HG03045 (cell line): ENCODE measurements at regions not wholly inside any gene's neighbourhood (a gene's known extent, or its start where the extent isn't known, plus 50 kb on each side); places are given as distances from the start of the nearest gene placed in this dataset.

ENCODE experiments used
- ATAC-seq: cut with Tn5 transposase; IDR thresholded peaks from one replicate; pipeline ENCODE4 v1.9.1; 2021; ENCODE audit warnings: mild to moderate bottlenecking, moderate library complexity; ENCODE audit not compliant: unreplicated experiment

DNA sequence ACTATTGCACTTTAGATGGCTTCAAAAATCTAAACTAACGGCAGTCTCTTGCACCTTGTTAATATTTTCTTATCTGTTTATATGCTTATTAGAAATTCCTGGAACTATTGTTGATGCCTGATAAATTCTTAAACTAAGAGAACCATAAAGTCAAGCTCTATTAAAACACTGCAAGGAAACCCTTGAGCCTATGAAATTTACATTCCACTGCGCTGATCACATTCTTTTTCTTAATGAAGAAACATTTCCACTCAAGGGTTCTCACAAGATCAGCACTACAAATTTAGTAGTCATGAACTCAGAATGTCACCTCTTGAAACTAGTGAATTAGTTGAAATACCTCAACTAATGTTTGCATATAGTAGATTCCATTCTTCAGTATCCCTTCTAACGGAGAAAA lies 331.8 kb upstream of the SLC8A1 start:
- ATAC-seq = no peak

DNA sequence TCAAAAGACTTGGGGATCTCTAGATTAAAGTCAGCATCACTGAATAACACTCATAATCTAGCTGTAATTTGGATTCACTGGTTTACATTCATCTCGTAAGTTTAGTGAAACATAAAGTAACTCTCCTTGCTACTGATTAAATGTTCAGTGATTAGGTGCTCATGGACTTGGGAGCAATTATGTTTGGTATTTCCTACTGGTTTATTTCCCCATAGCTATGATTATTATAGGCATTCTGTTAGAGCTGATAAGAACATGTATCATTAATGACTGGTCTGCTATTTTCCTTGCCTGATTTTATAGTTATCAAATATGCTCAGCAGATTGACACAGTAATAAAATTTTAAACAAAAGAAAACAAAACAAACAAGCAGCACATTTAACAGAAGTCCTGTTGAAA lies 334.7 kb upstream of the SLC8A1 start:
- ATAC-seq = no peak

DNA sequence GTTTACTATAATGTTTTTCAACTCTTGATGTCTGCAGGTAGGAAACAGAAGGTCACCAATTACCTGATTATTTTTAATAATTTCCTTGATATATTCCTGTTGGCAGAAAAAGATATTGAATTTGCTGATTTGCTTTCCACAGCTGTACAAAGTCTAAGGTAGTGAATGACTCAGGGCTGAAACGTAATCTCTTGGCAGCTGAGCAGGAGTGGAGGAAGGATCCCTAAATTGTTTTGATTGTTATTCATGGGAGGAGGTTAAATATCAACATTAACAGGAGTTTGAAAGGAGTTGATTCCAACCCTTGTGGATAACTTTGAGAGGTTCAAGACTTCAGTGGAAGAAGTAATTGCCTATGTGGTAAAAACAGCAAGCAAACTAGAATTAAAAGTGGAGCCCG lies 345.2 kb upstream of the SLC8A1 start:
- no peak for ATAC-seq

DNA sequence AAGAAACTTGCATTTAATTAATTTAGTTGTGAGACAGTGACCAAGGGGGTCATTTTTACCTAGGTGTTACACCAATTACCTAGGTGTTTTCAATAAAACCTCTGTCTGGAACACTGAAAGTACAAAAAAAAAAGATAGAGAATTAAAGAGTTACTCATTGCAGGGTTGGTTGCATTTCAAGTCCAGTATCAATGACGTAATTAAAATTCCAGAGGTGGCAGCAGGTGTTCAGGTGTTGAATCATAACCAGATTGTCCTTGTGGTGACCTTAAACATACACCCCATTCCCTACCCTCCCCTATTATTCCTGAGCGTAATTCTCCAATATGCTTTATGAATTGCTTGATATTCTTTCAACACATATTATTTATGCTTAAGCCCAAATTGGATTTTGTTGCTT lies 352.0 kb upstream of the SLC8A1 start:
- ATAC-seq = no peak

DNA sequence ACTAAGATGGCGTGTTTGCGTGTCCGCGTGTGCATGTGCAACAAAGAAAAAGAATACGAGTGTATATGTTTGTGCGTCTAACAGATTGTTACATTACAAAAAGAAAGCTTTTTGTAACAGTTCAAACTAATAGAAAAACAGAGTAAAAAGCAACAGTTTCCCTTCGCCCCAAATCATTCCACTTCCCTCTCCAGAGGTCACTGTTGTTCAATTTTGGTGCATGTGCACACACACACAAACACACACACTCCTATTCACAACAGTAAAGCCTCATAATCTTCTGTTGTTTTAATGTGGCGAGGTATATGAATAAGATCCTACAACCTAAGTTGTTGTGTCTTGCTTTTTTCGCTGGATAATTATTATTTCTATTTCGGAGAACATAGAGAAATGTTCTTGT lies 357.3 kb upstream of the SLC8A1 start:
- ATAC-seq = no peak

DNA sequence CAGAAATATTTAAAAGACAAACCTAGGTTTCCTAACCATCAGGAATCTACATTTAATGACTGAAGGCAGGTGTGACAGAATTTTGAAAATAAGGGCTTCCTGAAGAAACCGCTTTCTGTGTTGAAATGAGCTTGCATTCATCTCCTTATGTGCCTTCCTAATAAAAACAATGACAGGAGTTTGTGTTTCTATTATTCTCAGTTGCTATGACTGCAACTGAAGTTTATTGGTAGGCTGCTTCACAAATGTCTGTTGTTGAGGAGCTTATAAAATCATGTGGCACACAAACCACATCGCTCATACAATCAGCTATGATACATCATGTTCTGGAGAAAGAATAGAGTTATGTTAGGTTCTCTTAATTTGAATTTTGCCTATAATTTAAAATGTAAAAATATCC lies 362.7 kb upstream of the SLC8A1 start:
- no peak for ATAC-seq

DNA sequence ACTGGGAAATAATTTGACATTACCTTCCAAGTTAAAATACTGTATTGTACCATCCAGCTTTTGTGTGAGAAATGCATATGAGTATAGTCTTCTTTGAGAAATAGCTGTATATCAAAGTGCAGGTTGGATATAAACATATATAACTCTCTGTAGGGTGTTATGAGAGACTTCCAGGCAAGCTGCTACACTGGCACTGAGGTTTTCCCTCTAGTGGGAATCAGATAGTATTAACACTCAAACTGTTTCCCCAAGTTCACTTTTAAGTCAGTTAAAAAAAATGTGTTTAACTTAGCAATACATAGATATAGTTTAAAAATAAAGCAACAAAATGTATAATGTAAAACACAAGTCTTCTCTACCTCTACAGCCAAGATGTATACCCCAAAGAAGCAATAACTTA lies 368.4 kb upstream of the SLC8A1 start:
- no peak for ATAC-seq

DNA sequence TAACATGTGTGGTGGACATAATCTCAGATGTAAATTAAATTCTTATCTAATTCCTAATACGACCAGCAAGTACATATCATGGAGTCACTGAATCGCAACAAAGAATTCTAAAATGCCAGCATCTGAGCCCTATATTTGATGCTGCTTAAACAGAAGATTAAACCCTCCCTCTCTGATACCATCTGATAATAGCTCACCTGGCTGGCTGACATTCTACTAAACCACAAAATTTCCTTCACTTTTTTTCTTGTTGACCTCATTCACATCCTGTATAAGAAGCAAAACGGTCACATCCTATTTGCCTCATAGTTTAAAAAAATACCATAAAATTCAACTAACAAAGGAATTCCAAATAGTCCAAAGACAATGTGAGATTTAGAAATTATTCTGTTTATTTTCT lies 371.6 kb upstream of the SLC8A1 start:
- ATAC-seq = no peak

DNA sequence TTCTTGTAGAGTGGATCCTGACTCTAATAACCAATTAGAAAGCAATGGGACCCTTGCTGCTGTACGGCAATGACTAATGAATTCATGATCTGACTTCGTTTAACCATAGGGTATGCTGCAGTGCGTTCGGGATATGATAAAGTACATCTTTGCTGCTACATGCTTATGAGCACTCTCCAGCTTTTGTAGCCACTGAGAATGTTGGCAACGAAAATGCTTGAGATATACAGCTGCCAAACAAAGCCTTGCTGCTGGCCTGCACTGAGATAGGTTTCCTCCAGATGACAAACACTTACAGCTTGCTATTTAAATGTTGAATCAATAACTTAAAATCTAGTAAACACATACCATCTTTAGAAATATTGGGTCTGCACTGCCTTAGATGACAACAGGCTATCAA lies 372.4 kb upstream of the SLC8A1 start:
- ATAC-seq = no peak

DNA sequence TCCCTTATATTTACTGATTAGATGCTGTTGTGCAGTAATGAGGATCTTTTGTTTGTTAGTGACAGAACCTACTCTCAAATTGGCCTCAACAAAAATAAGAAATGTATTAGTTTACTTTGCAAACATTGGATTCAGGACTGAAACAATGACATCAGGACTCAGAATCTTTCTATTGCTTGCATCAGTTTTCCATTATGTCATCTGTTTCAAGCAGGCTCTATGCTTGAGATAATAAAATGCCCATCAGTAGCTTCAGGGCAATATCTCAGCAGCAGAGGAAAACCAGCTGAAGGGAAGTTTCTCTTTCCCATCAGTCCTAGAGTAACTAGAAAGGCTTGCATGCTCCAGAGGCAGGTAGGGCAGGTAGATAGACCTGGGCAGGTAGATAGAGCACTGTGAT lies 375.5 kb upstream of the SLC8A1 start:
- no peak for ATAC-seq

DNA sequence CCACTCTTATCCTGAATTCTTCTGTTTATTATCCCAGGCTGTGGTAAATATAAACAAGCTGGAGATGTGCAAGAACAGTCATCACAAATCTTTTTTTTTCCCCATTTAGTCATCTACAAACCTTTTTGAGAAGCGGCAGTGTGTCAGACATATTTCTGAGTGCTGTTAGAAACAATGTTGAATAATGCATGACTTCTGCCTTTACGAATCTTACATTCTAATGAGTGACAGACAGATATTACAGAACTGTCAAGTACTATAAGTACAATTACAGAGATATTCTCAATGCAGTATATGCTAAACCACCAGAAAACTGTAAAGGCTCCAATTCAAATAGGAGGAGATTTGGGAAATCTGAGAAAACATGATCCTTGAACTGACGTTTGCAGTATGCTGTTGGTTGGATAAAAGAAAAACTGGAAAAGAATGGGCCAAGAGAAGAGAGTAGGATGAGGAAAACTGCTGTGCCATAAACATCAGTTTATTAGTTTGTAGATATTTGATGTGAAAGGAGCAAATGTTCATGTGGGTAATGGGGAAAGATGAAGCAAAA lies 379.5 kb upstream of the SLC8A1 start:
- ATAC-seq = no peak

DNA sequence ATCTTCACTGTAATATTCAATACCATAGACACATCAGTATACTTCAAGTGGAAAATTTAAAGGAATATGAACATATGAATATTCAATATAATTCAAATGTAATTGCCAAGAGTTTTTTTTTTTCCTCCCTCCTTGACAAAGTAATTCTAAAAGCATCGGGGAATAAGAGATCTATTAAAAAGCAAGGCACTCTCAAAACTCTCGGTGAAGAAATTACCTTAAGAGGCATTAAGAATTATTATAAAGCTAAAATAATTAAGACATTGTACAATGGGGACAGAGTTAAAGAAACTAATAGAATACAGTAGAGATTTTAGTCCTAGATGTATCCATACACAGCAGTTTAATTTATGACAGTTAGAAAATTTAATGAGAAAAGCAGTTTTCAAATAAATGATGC lies 390.0 kb upstream of the SLC8A1 start:
- no peak for ATAC-seq

DNA sequence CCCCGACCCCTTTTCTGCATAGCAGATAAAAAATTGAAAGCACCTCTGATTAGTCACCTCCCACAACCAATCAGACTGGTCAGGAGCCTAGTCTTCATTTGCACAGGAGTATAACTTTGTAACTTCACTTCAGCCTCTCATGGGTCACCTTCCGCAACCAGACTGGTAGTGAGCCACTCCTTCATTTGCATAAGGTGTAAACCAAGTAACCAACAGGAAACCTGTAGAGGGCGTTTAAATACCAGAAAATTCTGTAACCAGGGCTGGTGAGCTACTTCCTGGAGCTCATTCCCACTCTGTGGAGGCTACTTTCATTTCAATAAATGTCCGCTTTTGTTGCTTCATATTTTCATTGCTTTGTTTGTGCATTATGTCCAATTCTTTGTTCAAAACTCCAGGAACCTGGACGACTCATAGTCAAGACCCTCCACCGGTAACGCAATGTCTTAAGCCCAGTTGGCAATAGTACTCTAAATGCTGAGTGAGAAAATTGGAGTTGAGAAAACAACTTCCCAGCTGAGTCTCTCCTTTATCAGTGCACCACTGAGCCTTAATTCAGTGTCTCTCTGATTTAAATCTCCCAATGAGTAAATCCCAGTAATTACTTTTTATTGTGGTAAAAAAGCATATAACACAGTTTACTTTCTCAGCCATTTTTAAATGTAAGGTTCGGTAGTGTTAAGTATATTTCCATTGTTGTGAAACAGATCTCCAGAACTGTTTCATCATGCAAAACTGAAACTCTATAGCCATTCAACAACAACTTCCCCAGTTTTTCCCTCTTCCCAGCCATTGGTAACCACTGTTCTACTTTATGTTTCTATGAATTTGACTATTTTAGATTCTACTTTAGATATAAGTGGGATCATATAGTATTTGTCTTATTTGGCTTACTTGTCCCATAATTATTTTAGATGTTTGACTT lies 392.7 kb upstream of the SLC8A1 start:
- ATAC-seq = no peak

DNA sequence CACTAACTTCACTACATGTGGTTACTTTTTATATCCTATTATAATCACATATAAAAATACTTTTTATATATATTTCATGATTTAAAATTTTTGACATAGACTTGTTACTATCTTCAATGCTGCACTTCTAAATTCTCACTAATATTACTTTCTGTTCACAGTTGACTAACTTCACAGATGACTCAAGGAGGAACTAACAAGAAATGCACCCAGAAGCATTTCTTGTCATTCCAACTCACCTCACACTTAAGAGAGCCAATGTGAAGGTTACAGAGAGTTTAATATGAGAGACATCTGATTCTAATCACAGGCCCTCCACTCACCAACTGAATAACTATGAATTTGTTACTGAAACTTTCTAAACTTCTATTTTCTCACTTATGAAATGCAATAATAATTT lies 399.8 kb upstream of the SLC8A1 start:
- ATAC-seq = no peak

DNA sequence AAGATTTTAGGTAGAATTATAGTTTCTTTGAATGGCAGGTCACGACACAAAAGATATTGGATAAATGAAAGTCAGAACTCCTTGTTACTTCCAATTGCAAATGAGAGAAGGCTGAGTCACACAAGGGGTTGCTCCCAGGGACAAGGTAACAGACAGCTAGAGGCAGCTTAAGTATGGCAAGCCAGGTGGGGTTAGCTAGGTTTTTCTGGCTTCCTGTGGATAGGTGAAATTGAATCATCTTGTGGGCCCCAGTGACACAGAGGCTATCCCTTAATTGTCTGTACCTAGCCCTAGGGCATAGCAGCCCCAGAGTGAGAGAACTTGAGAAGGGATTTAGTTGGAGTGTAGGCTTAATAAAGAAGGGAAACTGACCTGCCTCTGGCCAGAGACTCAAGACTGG lies 407.7 kb upstream of the SLC8A1 start:
- ATAC-seq = no peak

DNA sequence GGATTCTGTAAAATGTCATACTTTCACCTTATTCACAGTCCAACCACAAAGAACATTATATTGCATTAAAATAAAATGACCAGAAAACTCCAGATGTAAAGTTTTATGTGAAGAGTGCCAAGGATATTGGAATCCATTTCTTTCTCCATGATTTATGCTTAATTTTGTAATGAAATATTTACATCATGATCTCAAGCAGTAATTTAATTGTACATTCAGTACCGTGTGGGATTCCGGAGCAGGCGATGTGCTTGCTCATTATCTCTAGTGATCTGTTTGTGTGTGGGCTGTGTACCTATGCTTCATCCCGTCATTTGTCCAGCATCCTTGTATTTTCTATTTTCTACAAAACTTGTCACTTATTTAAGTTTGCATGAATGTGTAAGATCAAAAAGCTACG lies 415.9 kb upstream of the SLC8A1 start:
- ATAC-seq = no peak

DNA sequence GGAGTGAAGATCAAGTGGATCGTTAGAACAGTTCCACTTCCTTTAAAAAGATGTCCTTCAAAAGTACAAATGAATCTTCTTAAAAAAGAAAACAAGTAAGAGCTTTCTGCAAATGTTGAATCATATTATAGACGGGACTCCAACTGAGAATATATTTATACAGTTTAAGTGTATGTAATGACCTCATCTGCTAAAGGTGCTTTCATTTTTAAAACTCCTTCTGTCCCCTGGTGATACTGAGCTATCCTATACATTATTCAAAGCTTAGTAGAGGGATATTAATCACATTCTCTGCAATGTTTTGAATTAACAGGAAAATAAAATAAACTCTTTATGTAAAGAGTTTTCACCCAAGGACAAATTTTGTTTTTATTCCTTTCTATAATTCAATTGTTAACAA lies 420.7 kb upstream of the SLC8A1 start:
- ATAC-seq = no peak

DNA sequence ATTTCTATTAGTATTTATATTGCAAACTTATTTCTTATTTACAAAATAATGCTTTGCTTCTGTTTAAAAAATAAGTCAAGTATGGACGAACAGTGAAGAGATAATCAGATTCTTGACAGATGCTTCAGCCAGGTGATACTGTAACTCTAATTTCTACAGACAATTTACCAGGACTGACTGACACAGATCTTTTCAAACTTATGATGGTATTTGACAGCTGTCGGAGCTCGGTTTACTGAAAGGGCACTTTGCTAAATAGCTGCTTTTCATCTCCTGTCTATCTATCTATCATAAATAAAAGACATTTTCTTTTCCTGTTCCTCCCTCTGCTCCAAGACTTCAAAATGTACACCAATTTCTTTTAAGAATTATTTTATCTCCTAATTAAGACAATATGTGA lies 422.5 kb upstream of the SLC8A1 start:
- ATAC-seq = no peak

DNA sequence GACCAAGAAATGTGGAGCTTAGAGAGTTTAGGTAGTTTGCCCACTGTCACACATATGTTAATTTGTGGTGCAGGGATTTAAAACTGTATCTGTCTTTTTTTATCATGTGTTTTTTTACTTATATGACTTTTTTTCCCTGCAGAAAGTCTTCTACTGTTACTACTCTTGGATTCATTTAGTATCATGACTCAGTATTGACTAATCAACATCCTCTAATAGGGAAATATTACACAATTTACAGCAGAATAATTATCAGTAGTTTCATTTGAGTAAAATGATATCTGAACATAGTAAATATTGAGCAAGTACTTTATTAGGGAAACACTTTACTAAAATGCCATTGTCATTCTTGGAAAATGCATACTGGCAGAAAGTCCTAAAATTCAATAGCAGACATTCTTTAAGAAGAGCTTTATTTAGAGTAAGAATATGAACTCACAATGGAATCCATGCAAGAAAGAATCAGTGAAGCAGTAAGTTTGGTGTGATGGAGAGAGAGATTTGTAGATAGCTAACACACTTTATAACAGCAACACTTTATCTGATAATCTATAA lies 425.9 kb upstream of the SLC8A1 start:
- ATAC-seq = no peak

DNA sequence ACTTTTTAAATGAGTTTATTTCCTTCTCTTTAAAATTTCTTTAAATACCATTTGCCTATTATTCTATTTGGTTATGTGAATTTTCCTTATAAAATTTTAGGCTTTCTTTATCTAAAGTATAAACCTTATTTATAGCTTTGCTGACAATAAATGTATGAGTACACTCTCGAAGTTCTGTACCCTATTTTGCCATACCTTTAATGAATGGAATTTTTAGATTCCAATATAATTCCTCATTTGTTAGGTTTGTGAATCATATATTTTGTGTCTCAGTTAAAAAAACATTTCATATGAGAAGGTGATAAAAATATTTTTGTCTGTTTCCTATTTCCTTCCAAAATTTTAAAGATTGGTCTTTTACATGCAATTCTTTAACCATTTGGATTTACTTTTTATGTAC lies 427.4 kb upstream of the SLC8A1 start:
- ATAC-seq = no peak

DNA sequence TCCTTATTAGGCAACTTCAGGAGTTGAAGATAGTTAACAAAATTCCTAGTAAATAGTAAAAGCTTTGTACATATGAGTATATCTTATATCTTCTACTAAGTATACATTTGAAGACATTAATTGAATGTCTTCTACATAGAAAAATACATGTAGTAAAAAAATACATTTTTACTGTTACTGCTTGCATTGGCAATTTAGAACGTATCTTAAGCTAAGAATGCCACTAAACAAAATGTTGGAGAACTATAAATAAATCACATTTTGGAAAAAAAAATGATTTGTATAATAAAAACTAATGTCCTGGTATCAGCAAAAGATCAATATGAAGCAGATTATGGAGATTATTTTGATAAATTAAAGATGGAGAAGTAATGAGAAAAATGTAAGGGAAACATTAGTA lies 434.2 kb upstream of the SLC8A1 start:
- no peak for ATAC-seq

DNA sequence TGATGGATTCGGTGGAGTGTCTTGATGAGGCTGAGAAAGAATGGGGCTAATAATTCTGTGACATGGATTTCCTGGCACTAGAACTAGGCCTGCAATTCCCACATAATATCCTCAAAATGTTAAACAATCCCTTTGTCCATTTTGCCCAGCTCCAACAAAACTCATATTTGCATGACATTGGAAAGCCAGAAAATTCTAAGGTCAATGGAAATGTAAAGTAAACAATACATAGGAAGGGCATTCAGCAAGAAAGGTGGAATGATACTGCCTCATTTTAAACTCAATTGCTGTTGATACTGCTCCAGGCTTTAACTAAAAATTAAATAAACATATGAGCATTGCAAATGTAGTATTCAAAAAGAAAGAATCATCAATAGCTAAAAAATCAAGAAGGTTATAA lies 434.8 kb upstream of the SLC8A1 start:
- no peak for ATAC-seq

DNA sequence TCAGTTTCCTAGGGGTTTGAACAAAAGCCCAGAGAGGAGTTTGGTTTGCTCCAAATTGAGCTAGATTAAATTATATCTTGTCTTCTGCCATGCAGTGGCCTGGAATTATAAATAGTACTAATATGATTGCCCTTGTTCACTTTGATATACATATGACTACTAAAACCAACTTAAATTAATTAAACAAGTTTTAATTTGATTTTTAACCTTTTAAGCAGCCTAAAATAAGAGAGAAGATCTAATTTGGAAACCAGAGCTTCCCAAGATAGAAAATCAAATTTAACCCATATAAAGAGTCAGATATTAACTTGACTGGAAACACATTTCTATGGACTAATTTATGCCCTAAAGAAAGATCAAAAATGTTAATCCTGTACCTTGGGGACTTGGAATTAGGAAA lies 444.5 kb upstream of the SLC8A1 start:
- no peak for ATAC-seq
